Chondrocyte (in vitro differentiated cells): ENCODE measurements at regions not wholly inside any gene's neighbourhood (a gene's known extent, or its start where the extent isn't known, plus 50 kb on each side); places are given as distances from the start of the nearest gene placed in this dataset.

Experiments
- DNase-seq: peaks from one replicate; pipeline ENCODE4 v3.0.0; 2021; ENCODE audit warnings: mixed read lengths, low spot score
- H3K27ac Mint-ChIP-seq: one replicate; pipeline ENCODE4 v1.8.0; 2021; ENCODE audit warnings: mild to moderate bottlenecking, moderate library complexity, mixed read lengths; ENCODE audit not compliant: unreplicated experiment
- H3K27me3 Mint-ChIP-seq: 2 replicates; pipeline ENCODE4 v1.8.0; 2021; ENCODE audit warnings: low read depth, mixed read lengths
- H3K36me3 Mint-ChIP-seq: 2 replicates; pipeline ENCODE4 v1.8.0; 2021; ENCODE audit warnings: low read depth, mixed read lengths
- H3K4me1 Mint-ChIP-seq: 2 replicates; pipeline ENCODE4 v1.8.0; 2021; ENCODE audit warnings: low read depth, mild to moderate bottlenecking, mixed read lengths
- H3K4me3 Mint-ChIP-seq: one replicate; pipeline ENCODE4 v1.8.0; 2021; ENCODE audit warnings: mild to moderate bottlenecking, moderate library complexity, mixed read lengths; ENCODE audit not compliant: unreplicated experiment
- H3K9me3 Mint-ChIP-seq: 2 replicates; pipeline ENCODE4 v1.8.0; 2021; ENCODE audit warnings: low read depth, mixed read lengths
- CTCF ChIP-seq: fragments of 200-600 bp; sonication (generic); IDR thresholded peaks from 2 replicates; pipeline ENCODE4 v1.5.0; 2021; ENCODE audit warnings: antibody characterized with exemption, mild to moderate bottlenecking, moderate library complexity

- no peak for TF ChIP-seq CTCF
- peaks cover 4% of the 10 kb centered on the region for H3K27me3 Mint-ChIP-seq
- no peak overlapping the region for H3K27ac Mint-ChIP-seq
- no peak overlapping the region for H3K4me3 Mint-ChIP-seq
- no peak for DNase-seq
- H3K9me3 Mint-ChIP-seq, result no peaks in the 10 kb centered on the region
- no peaks in the 10 kb centered on the region for H3K36me3 Mint-ChIP-seq
- no peaks in the 10 kb centered on the region for H3K4me1 Mint-ChIP-seq
Measured at GRCh38 chr13:83568019-83568418, 314.3 kb downstream of the SLITRK1 start.

DNA sequence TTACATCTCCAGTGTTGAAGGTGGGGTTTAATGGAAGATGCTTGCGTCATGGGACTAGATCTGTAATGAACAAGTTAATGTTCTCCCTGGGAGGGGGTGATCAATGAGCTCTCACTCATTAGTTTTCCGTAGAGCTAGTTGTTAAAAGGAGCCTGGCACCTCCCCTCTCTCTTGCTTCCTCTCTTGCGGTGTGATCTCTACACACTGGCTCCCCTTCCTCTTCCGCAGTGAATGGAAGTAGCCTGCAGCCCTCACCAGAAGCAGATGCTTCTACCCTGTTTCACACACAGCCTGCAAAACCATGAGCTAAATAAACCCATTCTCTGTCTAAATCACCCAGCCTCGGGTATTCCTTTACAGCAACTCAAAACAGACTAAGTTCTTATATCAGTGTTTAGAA lies 318.8 kb downstream of the SLITRK1 start:
- no peaks in the 10 kb centered on the region for H3K9me3 Mint-ChIP-seq
- H3K27me3 Mint-ChIP-seq, result peaks cover 4% of the 10 kb centered on the region
- no peak for TF ChIP-seq CTCF
- no peak overlapping the region for H3K27ac Mint-ChIP-seq
- DNase-seq, result no peak
- H3K36me3 Mint-ChIP-seq, result no peaks in the 10 kb centered on the region
- no peak overlapping the region for H3K4me3 Mint-ChIP-seq
- H3K4me1 Mint-ChIP-seq, result no peaks in the 10 kb centered on the region

GRCh38 chr13:83557845-83558244 lies 324.4 kb downstream of the SLITRK1 start:
- Mint-ChIP-seq H3K27me3 (no peaks in the 10 kb centered on the region), H3K9me3 (no peaks in the 10 kb centered on the region), H3K27ac (no peak overlapping the region), H3K36me3 (no peaks in the 10 kb centered on the region), H3K4me1 (no peaks in the 10 kb centered on the region), H3K4me3 (no peak overlapping the region)
- no peak for DNase-seq
- TF ChIP-seq CTCF, result no peak

DNA sequence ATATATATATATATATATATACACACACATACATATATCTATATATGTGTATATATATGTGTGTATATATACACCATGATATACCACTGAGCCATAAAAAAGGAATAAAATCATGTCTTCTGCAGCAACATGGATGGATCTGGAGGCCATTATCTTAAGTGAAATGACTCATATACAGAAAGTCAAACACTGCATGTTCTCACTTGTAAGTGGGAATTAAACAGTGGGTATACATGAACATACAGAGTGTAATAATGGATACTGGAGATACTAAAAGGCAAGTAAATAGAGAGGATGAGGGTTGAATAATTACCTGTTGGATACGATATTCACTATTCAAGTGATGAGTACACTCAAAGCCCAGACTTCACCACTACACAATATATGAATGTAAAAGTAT lies 332.6 kb downstream of the SLITRK1 start:
- no peaks in the 10 kb centered on the region for H3K36me3 Mint-ChIP-seq
- no peak overlapping the region for H3K4me3 Mint-ChIP-seq
- no peak overlapping the region for H3K27ac Mint-ChIP-seq
- no peak for DNase-seq
- H3K27me3 Mint-ChIP-seq, result no peaks in the 10 kb centered on the region
- peaks cover 6% of the 10 kb centered on the region for H3K9me3 Mint-ChIP-seq
- H3K4me1 Mint-ChIP-seq, result no peaks in the 10 kb centered on the region
- no peak for TF ChIP-seq CTCF

GRCh38 chr13:83547043-83547442 lies 335.2 kb downstream of the SLITRK1 start:
- Mint-ChIP-seq H3K9me3 (peaks cover 6% of the 10 kb centered on the region), H3K36me3 (no peaks in the 10 kb centered on the region), H3K27ac (no peak overlapping the region), H3K4me1 (no peaks in the 10 kb centered on the region), H3K27me3 (no peaks in the 10 kb centered on the region), H3K4me3 (no peak overlapping the region)
- no peak for DNase-seq
- no peak for TF ChIP-seq CTCF
